ENCODE measurements at regions not wholly inside any gene's neighbourhood (a gene's known extent, or its start where the extent isn't known, plus 50 kb on each side); places are given as distances from the start of the nearest gene placed in this dataset.

GRCh38 chr4:22103768-22104167, 155.2 kb upstream of the KCNIP4 start:
- no peak for DNase-seq (ENCODE audit: low spot score)

- DNase-seq (ENCODE audit: low spot score) = no peak
Observed at GRCh38 chr4:22099896-22100295, 151.3 kb upstream of the KCNIP4 start.

- DNase-seq (ENCODE audit: low spot score) = no peak
Observed at GRCh38 chr4:22097596-22097995, 149.0 kb upstream of the KCNIP4 start.

GRCh38 chr4:22094217-22094616, 145.6 kb upstream of the KCNIP4 start:
- no peak for DNase-seq (ENCODE audit: low spot score)

GRCh38 chr4:22093126-22093525, 144.6 kb upstream of the KCNIP4 start:
- DNase-seq (ENCODE audit: low spot score) = no peak

- peak; percentile 47 for DNase-seq (ENCODE audit: low spot score)
Observed at GRCh38 chr4:22091906-22092305, 143.3 kb upstream of the KCNIP4 start.

GRCh38 chr4:22091352-22091717, 142.8 kb upstream of the KCNIP4 start:
- peak; percentile 40 for DNase-seq (ENCODE audit: low spot score)

GRCh38 chr4:22090661-22091351, 142.2 kb upstream of the KCNIP4 start:
- DNase-seq (ENCODE audit: low spot score) = no peak

- DNase-seq (ENCODE audit: low spot score) = no peak
Observed at GRCh38 chr4:22077571-22077970, 129.0 kb upstream of the KCNIP4 start.

- DNase-seq (ENCODE audit: low spot score) = no peak
Observed at GRCh38 chr4:22072726-22073125, 124.2 kb upstream of the KCNIP4 start.

- DNase-seq (ENCODE audit: low spot score) = no peak
Observed at GRCh38 chr4:22072240-22072639, 123.7 kb upstream of the KCNIP4 start.

- DNase-seq (ENCODE audit: low spot score) = no peak
Observed at GRCh38 chr4:22071749-22072148, 123.2 kb upstream of the KCNIP4 start.

- DNase-seq (ENCODE audit: low spot score) = no peak
Observed at GRCh38 chr4:22070256-22070655, 121.7 kb upstream of the KCNIP4 start.

- DNase-seq (ENCODE audit: low spot score) = no peak
Observed at GRCh38 chr4:22063613-22064012, 115.0 kb upstream of the KCNIP4 start.

GRCh38 chr4:22062676-22063075, 114.1 kb upstream of the KCNIP4 start:
- no peak for DNase-seq (ENCODE audit: low spot score)

- no peak for DNase-seq (ENCODE audit: low spot score)
Observed at GRCh38 chr4:22055954-22056353, 107.4 kb upstream of the KCNIP4 start.

GRCh38 chr4:22052076-22052475, 103.5 kb upstream of the KCNIP4 start:
- no peak for DNase-seq (ENCODE audit: low spot score)

- DNase-seq (ENCODE audit: low spot score) = no peak
Observed at GRCh38 chr4:22048323-22048722, 99.8 kb upstream of the KCNIP4 start.

- DNase-seq (ENCODE audit: low spot score) = no peak
Observed at GRCh38 chr4:22047793-22048192, 99.2 kb upstream of the KCNIP4 start.

GRCh38 chr4:22045051-22045630, 96.6 kb upstream of the KCNIP4 start:
- no peak for DNase-seq (ENCODE audit: low spot score)

- no peak for DNase-seq (ENCODE audit: low spot score)
Observed at GRCh38 chr4:22031423-22031822, 82.9 kb upstream of the KCNIP4 start.

GRCh38 chr4:22030881-22031280, 82.3 kb upstream of the KCNIP4 start:
- no peak for DNase-seq (ENCODE audit: low spot score)

- DNase-seq (ENCODE audit: low spot score) = no peak
Observed at GRCh38 chr4:22030307-22030706, 81.7 kb upstream of the KCNIP4 start.

- DNase-seq (ENCODE audit: low spot score) = no peak
Observed at GRCh38 chr4:22029803-22030202, 81.2 kb upstream of the KCNIP4 start.
